NB4 (cell line): ENCODE measurements at regions not wholly inside any gene's neighbourhood (a gene's known extent, or its start where the extent isn't known, plus 50 kb on each side); places are given as distances from the start of the nearest gene placed in this dataset.

ENCODE experiments used
- DNase-seq: peaks from one replicate; pipeline ENCODE4 v3.0.0; 2010; ENCODE audit warnings: low read depth
- H3K4me3 ChIP-seq: one replicate; pipeline ENCODE4 v1.5.1; 2011; ENCODE audit warnings: mild to moderate bottlenecking, low read depth, low read length, moderate library complexity
- CTCF ChIP-seq: IDR thresholded peaks from one replicate; pipeline ENCODE4 v1.5.1; 2012; ENCODE audit warnings: low read depth, low read length
- MAX ChIP-seq: IDR thresholded peaks from 2 replicates; pipeline ENCODE4 v1.6.1; 2011; ENCODE audit warnings: low read depth, low read length
- MYC ChIP-seq: IDR thresholded peaks from 2 replicates; pipeline ENCODE4 v1.6.1; 2011; ENCODE audit warnings: low read depth, low read length
- POLR2A ChIP-seq: IDR thresholded peaks from 2 replicates; pipeline ENCODE4 v1.6.1; 2011; ENCODE audit warnings: mild to moderate bottlenecking; ENCODE audit not compliant: insufficient read length; ENCODE audit errors: extremely low read depth

GRCh38 chr5:110201791-110202190 is 512.1 kb downstream of the MAN2A1 start:
- TF ChIP-seq MYC (no peak), POLR2A (no peak), CTCF (no peak), MAX (no peak)
- no peak for DNase-seq
- H3K4me3 ChIP-seq, result no peak overlapping the region

- no peak overlapping the region for H3K4me3 ChIP-seq
- TF ChIP-seq MYC (no peak), POLR2A (no peak), CTCF (no peak), MAX (no peak)
- DNase-seq, result no peak
Observed at GRCh38 chr5:110203661-110204060, 513.9 kb downstream of the MAN2A1 start.

GRCh38 chr5:110209401-110209800 is 517.1 kb downstream of the TMEM232 start:
- TF ChIP-seq POLR2A (no peak), MAX (no peak), MYC (no peak), CTCF (no peak)
- DNase-seq, result no peak
- no peak overlapping the region for H3K4me3 ChIP-seq

- no peak overlapping the region for H3K4me3 ChIP-seq
- no peak for DNase-seq
- TF ChIP-seq POLR2A, result no peak
- no peak for TF ChIP-seq MYC
- TF ChIP-seq MAX, result no peak
- TF ChIP-seq CTCF, result no peak
Observed at GRCh38 chr5:110218981-110219380, 507.5 kb downstream of the TMEM232 start.

- DNase-seq, result no peak
- TF ChIP-seq CTCF (no peak), MAX (no peak), MYC (no peak), POLR2A (no peak)
- no peak overlapping the region for H3K4me3 ChIP-seq
Observed at GRCh38 chr5:110219769-110220168, 506.7 kb downstream of the TMEM232 start.

GRCh38 chr5:110221036-110221435 is 505.4 kb downstream of the TMEM232 start:
- H3K4me3 ChIP-seq, result no peak overlapping the region
- no peak for DNase-seq
- TF ChIP-seq POLR2A, result no peak
- no peak for TF ChIP-seq MYC
- no peak for TF ChIP-seq CTCF
- no peak for TF ChIP-seq MAX
